Activated CD4-positive, alpha-beta T cell treated with anti-CD3 and anti-CD28 coated beads, Interleukin-10, Interleukin-2, amounts not matched to agents 100 ng/mL and 50 ng/mL, durations not matched to agents 16 hours and 8 hours (primary cell): ENCODE measurements at regions not wholly inside any gene's neighbourhood (a gene's known extent, or its start where the extent isn't known, plus 50 kb on each side); places are given as distances from the start of the nearest gene placed in this dataset.

ENCODE experiments used
- DNase-seq: peaks from one replicate; pipeline ENCODE4 v3.0.0-alpha.2; 2020

- no peak for DNase-seq
Observed at GRCh38 chr18:7358989-7359726, 128.3 kb downstream of the LRRC30 start.

GRCh38 chr18:7360606-7361170 is 129.8 kb downstream of the LRRC30 start:
- DNase-seq = no peak

- no peak for DNase-seq
Observed at GRCh38 chr18:7363338-7363737, 132.4 kb downstream of the LRRC30 start.

GRCh38 chr18:7366597-7366996 is 135.7 kb downstream of the LRRC30 start:
- DNase-seq = no peak

- DNase-seq = no peak
Observed at GRCh38 chr18:7367336-7367735, 136.4 kb downstream of the LRRC30 start.

- no peak for DNase-seq
Observed at GRCh38 chr18:7369006-7369405, 138.1 kb downstream of the LRRC30 start.

- DNase-seq = no peak
Observed at GRCh38 chr18:7370375-7370774, 139.5 kb downstream of the LRRC30 start.

- no peak for DNase-seq
Observed at GRCh38 chr18:7370802-7371201, 139.9 kb downstream of the LRRC30 start.

GRCh38 chr18:7373441-7373840 is 142.6 kb downstream of the LRRC30 start:
- DNase-seq = no peak

GRCh38 chr18:7381307-7381706 is 150.4 kb downstream of the LRRC30 start:
- no peak for DNase-seq

- no peak for DNase-seq
Observed at GRCh38 chr18:7382328-7383001, 151.6 kb downstream of the LRRC30 start.

GRCh38 chr18:7383002-7383980 is 152.4 kb downstream of the LRRC30 start:
- no peak for DNase-seq

GRCh38 chr18:7388741-7389140 is 157.9 kb downstream of the LRRC30 start:
- no peak for DNase-seq

- no peak for DNase-seq
Observed at GRCh38 chr18:7390731-7391492, 160.0 kb downstream of the LRRC30 start.

GRCh38 chr18:7393080-7393479 is 162.2 kb downstream of the LRRC30 start:
- DNase-seq = no peak

- no peak for DNase-seq
Observed at GRCh38 chr18:7394050-7394659, 163.3 kb downstream of the LRRC30 start.

GRCh38 chr18:7395566-7395965 is 164.7 kb downstream of the LRRC30 start:
- no peak for DNase-seq

- DNase-seq = no peak
Observed at GRCh38 chr18:7413906-7414305, 153.2 kb upstream of the PTPRM start.

GRCh38 chr18:7414459-7414858 is 152.7 kb upstream of the PTPRM start:
- no peak for DNase-seq

- DNase-seq = no peak
Observed at GRCh38 chr18:7415081-7415894, 151.8 kb upstream of the PTPRM start.

GRCh38 chr18:7417727-7418126 is 149.4 kb upstream of the PTPRM start:
- no peak for DNase-seq
